Erythroblast (primary cell): ENCODE measurements at regions not wholly inside any gene's neighbourhood (a gene's known extent, or its start where the extent isn't known, plus 50 kb on each side); places are given as distances from the start of the nearest gene placed in this dataset.
"Not testable (repeated sequence)": the region's sequence is repeated elsewhere in the genome, so short reads cannot be mapped to it uniquely, and the experiment has no call there.

Experiments used
- DNase-seq, 2 experiments: peaks; one replicate each; lab custom pipeline; 2025; lab: John Stamatoyannopoulos, UW

GRCh38 chr1:83213648-83214047 is 785.3 kb downstream of the TTLL7 start:
- not testable (repeated sequence) for DNase-seq

GRCh38 chr1:83212033-83212432 is 786.9 kb downstream of the TTLL7 start:
- DNase-seq = not testable (repeated sequence)

- DNase-seq = not testable (repeated sequence)
Observed at GRCh38 chr1:83208540-83208939, 790.4 kb downstream of the TTLL7 start.

GRCh38 chr1:83194610-83195009 is 804.3 kb downstream of the TTLL7 start:
- DNase-seq = not testable (repeated sequence)

- not testable (repeated sequence) for DNase-seq
Observed at GRCh38 chr1:83182033-83182728, 816.8 kb downstream of the TTLL7 start.

- not testable (repeated sequence) for DNase-seq
Observed at GRCh38 chr1:83180621-83181020, 818.3 kb downstream of the TTLL7 start.

GRCh38 chr1:83167634-83168033 is 831.3 kb downstream of the TTLL7 start:
- not testable (repeated sequence) for DNase-seq

- DNase-seq = not testable (repeated sequence)
Observed at GRCh38 chr1:83163879-83164475, 835.0 kb downstream of the TTLL7 start.

GRCh38 chr1:83158924-83159323 is 840.0 kb downstream of the TTLL7 start:
- DNase-seq = not testable (repeated sequence)

GRCh38 chr1:83154306-83154705 is 844.6 kb downstream of the TTLL7 start:
- not testable (repeated sequence) for DNase-seq

GRCh38 chr1:83151167-83151898 is 847.6 kb downstream of the TTLL7 start:
- DNase-seq = not testable (repeated sequence)

- DNase-seq = not testable (repeated sequence)
Observed at GRCh38 chr1:83150479-83150878, 848.5 kb downstream of the TTLL7 start.

GRCh38 chr1:83145820-83146219 is 853.1 kb downstream of the TTLL7 start:
- not testable (repeated sequence) for DNase-seq

GRCh38 chr1:83142802-83143201 is 856.1 kb downstream of the TTLL7 start:
- peak; percentile 23 to 34 for DNase-seq

GRCh38 chr1:83135524-83136157 is 863.3 kb downstream of the TTLL7 start:
- DNase-seq = not testable (repeated sequence)

- DNase-seq = not testable (repeated sequence)
Observed at GRCh38 chr1:83134322-83135014, 864.5 kb downstream of the TTLL7 start.
